NCI-H187 treated with DMSO at 0.1 percent for 48 hours (cell line): ENCODE measurements at regions not wholly inside any gene's neighbourhood (a gene's known extent, or its start where the extent isn't known, plus 50 kb on each side); places are given as distances from the start of the nearest gene placed in this dataset.
A peak's percentile ranks its signal among the peaks of the same experiment; 100 is the strongest.

Source experiments
- DNase-seq: peaks from one replicate; lab custom pipeline; 2025; lab: John Stamatoyannopoulos, UW

- no peak for DNase-seq
Observed at GRCh38 chr2:55973673-55974072, 50.1 kb upstream of the EFEMP1 start.

- DNase-seq: no peak
Observed at GRCh38 chr2:55976681-55977080, 53.1 kb upstream of the EFEMP1 start.

- DNase-seq: no peak
Observed at GRCh38 chr2:55985406-55985805, 61.8 kb upstream of the EFEMP1 start.

- DNase-seq: no peak
Observed at GRCh38 chr2:55986001-55986400, 62.4 kb upstream of the EFEMP1 start.

- no peak for DNase-seq
Observed at GRCh38 chr2:55986700-55987440, 63.3 kb upstream of the EFEMP1 start.

DNA sequence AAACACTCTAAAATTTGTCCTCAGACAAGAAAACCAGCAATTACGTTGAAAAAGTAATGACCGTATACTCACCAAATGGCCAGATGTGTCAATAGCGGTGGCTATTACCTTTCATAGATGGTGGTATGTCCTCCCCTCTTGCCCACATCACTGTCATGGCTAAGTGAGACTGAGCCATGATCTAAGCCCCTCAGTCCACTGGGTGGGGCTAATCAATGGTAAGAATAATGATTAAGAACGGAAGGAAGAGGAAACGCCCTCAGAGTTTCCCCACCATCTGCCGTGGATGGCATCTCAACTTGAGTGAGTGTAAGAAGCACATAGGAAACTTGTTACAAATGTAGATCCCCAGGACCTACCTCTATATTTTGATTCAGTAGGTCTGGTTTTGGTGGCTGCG is 65.8 kb upstream of the EFEMP1 start:
- no peak for DNase-seq

DNA sequence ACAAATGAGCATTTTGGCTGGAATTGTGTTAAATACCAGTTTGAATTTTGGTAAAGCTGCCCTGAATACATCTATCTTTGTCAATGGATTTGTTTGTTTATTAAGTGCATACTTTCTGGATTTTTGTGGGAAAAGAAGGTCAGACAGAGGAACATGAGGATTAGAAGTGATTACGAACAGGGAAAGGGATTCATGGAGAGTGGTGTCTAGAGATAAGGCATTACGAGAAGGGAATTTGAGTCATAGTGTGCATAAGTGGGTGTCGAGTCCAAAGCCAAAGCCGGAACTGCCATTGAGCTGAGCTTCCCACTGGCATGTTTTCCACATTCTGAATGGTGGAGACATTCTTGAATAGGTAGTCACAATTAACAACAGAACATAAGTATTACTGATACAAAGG is 68.9 kb upstream of the EFEMP1 start:
- no peak for DNase-seq

DNA sequence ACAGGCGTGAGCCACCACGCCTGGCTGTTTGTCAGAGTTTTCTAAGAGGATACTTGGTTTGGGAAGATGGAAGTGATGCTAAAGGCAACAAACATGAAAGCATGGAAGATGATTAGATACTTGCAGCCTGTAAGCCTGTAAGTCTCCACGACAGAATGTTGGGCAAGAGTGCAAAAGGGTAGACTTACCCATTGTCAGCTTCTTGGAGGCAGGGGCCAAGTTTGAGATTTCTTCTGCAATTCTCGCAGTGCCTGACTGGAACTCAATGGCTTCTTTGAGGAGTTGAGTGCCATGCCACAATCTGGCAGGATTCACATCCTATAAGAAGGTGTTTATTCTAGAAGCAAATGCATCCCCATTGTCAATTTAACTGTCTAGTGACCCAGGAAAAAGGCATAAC is 70.1 kb upstream of the EFEMP1 start:
- DNase-seq: no peak

GRCh38 chr2:55995211-55995610 is 71.6 kb upstream of the EFEMP1 start:
- DNase-seq: no peak

DNA sequence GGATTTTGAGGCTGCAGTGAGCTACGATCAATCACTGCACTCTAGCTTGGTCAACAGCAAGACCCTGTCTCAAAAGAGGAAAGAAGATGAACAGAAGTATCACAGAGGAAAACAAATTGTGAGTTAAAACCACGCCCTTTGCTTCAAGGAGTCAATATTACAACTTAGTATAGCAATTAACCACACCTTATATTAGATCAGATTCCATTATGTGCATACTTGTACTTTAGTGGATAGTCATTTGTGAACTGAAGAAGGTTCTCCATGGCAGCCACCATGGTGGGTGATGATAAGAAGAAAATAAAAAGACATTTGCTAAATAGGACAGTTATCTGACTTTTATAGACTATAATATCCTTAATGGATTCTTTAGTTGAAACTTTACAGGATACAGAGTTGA is 72.3 kb upstream of the EFEMP1 start:
- no peak for DNase-seq

DNA sequence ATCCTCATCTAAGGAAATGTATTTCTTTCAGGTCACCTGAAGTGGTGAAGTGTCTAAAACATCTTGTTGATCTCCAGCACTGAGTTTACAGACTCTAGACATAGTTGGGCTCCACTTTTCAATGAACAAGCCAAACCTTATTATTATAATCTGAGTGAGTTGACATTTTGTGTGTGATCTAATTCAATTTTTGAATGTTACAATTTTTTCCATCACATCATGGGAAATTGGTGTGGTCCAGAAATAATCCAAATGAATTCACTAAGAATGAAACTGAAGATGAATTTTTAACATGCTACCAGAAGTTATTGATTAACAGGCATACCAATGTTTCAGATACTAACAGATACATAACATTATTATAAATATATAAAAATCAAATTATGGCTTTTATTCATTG is 75.6 kb upstream of the EFEMP1 start:
- DNase-seq: no peak

GRCh38 chr2:55999790-56000189 is 76.2 kb upstream of the EFEMP1 start:
- no peak for DNase-seq

GRCh38 chr2:56001947-56002346 is 78.4 kb upstream of the EFEMP1 start:
- DNase-seq: no peak

- DNase-seq: peak; percentile 83
Observed at GRCh38 chr2:56008661-56009431, 85.3 kb upstream of the EFEMP1 start.

- peak; percentile 26 for DNase-seq
Observed at GRCh38 chr2:56009758-56010458, 86.3 kb upstream of the EFEMP1 start.

DNA sequence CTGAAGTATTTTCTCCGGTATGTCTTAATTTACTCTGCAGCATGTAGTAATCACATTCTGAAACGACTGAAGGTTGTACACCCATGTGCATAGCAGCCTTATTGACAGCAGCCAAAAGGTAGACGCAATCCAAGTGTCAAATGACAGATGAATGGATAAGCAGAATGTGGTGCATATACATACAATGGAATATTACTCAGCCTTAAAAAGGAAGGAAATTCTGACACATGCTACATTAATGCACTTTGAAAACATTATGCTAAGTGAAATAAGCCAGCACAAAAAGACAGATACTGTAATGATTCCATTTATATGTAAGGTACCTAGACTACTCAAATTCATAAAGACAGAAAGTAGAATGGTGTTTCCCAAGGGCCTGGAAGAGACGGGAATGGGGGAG is 88.0 kb upstream of the EFEMP1 start:
- no peak for DNase-seq

DNA sequence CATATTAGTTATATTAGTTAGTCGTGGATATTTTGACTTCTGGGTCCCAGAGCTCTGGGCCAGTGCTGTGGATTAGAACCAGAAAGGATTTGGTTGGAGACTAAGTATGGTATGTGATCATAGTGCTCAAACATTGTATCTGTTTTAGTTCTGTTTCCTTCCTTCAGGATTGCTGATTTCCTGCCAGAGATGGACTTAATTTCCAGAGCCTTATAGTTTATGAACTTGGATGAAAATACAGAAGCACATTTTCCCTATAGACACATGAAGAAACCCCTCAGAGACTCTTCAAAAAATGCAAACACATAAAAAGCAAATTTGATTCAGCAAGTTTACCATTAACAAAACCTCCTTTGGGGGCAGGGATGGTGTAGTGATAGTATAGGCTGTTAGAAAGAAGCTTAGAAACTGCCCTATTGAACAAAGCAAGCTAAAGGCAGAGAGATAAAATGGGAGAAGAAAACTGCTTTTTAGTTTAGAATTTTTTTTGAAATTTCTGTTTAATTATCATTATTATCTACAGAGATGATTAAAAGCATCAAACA is 88.7 kb upstream of the EFEMP1 start:
- no peak for DNase-seq

DNA sequence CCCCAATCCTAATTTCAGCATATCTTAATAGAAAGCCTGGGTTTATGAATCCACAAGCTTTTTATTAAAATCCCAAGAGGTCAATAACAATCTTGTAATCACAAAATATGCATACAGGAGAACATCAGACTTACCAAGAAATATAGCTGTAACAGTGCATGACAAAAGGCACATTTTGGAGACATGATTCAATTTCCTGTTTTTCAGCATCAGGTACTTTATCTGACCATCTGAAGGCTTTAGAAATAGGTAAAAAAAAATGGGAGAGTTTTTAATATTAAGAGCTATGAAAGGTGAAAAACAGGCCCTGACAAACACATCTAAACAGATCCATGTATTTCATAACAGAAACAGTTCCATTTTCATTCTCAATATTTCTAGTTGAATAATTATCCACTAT is 89.9 kb upstream of the EFEMP1 start:
- DNase-seq: no peak

GRCh38 chr2:56014046-56014730 is 90.6 kb upstream of the EFEMP1 start:
- DNase-seq: peak; percentile 69

DNA sequence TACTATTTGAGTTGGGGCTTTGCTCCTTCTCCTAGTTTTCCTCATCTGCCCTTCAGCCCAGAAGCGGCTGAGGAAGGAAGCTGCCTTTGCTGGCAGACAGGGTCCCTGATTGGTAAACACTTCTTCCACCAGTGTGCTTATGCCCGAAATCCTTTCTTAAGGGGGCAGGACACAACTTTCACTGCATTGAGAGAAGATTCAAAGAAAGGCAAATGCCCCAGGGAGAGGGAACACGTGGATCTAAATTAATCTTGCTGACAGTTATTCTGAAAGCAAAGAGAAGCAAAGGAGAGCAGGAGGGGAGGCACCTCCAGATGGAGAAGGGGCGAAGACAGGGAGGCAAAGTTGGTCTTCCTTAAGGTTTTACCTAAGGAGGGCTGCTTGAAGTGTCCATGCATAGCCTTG is 92.1 kb upstream of the EFEMP1 start:
- DNase-seq: peak; percentile 50

- DNase-seq: no peak
Observed at GRCh38 chr2:56017784-56018183, 94.2 kb upstream of the EFEMP1 start.

DNA sequence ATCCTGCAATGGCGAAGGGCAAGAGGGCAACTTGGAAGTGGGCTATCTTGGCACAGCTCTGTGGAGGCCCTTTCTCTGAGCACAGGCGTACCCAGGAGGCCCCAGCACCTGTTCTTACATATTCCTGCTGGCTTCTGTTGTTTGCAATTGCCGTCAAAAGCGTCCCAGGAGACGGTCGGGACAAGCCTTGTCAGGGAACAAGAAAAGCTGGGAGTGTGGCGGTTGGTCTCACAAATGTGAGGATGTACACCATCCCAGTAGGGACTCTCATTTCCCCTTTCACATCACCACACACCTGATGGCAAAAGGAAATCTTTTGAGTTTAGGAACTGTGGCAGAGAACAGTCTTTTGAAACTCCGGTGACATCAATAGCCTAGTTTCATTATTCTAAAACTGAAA is 94.7 kb upstream of the EFEMP1 start:
- DNase-seq: peak; percentile 58
